Loucy (cell line): ENCODE measurements at regions not wholly inside any gene's neighbourhood (a gene's known extent, or its start where the extent isn't known, plus 50 kb on each side); places are given as distances from the start of the nearest gene placed in this dataset.

Source experiments
- EZH2phosphoT487 ChIP-seq: fragments of 200-600 bp; IDR thresholded peaks from 2 replicates; pipeline ENCODE4 v1.6.1; 2018; ENCODE audit warnings: antibody characterized with exemption, mild to moderate bottlenecking, moderate library complexity, borderline replicate concordance
- TF ChIP-seq, protein P1 (sequence below): fragments of 200-600 bp; sonication (generic); conservative IDR thresholded peaks from 2 replicates; pipeline ENCODE4 v1.5.1; 2014; ENCODE audit warnings: mild to moderate bottlenecking, antibody characterized with exemption, low read length

DNA sequence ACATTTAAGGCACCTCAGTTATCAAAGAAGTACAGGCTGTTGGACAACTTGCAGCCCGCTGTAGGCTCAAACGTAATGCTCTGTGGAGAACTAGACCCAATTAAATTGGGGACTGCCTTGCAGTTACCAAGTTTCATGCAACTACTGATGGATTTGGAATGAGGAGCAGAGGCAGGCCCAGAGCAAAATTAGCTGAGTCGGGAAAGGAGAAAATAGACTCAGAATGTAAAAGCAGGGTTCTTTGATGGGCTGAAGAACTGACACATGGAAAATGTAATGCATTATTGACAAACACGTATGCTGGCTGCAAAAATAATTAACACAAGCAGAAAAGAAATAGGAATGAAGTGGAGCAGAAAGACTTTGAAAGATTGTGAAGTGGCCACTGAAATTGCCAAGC, 432.7 kb upstream of the HNRNPA3 start:
- TF ChIP-seq, protein P1, sequence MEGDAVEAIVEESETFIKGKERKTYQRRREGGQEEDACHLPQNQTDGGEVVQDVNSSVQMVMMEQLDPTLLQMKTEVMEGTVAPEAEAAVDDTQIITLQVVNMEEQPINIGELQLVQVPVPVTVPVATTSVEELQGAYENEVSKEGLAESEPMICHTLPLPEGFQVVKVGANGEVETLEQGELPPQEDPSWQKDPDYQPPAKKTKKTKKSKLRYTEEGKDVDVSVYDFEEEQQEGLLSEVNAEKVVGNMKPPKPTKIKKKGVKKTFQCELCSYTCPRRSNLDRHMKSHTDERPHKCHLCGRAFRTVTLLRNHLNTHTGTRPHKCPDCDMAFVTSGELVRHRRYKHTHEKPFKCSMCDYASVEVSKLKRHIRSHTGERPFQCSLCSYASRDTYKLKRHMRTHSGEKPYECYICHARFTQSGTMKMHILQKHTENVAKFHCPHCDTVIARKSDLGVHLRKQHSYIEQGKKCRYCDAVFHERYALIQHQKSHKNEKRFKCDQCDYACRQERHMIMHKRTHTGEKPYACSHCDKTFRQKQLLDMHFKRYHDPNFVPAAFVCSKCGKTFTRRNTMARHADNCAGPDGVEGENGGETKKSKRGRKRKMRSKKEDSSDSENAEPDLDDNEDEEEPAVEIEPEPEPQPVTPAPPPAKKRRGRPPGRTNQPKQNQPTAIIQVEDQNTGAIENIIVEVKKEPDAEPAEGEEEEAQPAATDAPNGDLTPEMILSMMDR: no peak
- TF ChIP-seq EZH2phosphoT487: no peak
